HCT116 (cell line): ENCODE measurements at regions not wholly inside any gene's neighbourhood (a gene's known extent, or its start where the extent isn't known, plus 50 kb on each side); places are given as distances from the start of the nearest gene placed in this dataset.

Source experiments
- ATAC-seq: fragments of 200-7000 bp; cut with Tn5 transposase; 2 replicates; pipeline ENCODE4 v1.9.1; 2020; ENCODE audit warnings: mild to moderate bottlenecking, moderate library complexity
- BruUV-seq: library from RNA; stranded (reverse); fragments of 400-500 nt; replicated peaks from 2 replicates; lab custom pipeline; 2021; lab: Mats Ljungman, UMichigan
- CTCF ChIA-PET: fragments of 300-600 bp; sonication (Branson Sonifier 250); formaldehyde crosslinking; loops from one replicate; lab custom pipeline; 2021; ENCODE audit warnings: antibody characterized with exemption; lab: Charles Lee
- POLR2A ChIA-PET: fragments of 300-600, 350-600 bp; sonication (Branson Sonifier 250); formaldehyde crosslinking; loops from one replicate; lab custom pipeline; 2021; ENCODE audit warnings: antibody characterized with exemption; lab: Charles Lee
- RAD21 ChIA-PET, 2 experiments: fragments of 300-600 bp; sonication (Branson Sonifier 250); formaldehyde crosslinking; loops; one replicate each; lab custom pipeline; 2023; ENCODE audit warnings: low total read pairs in 2 of 2; ENCODE audit not compliant: uncharacterized antibody in 2 of 2, unreplicated experiment in 2 of 2, low non-redundant PET in 1 of 2; lab: Charles Lee
- DNase-seq: peaks from one replicate; pipeline ENCODE4 v3.0.0-alpha.2; 2010; ENCODE audit warnings: low read depth, low spot score
- H2AFZ ChIP-seq: fragments of 200-600 bp; shearing (Covaris generic), sonication (generic); 2 replicates; pipeline ENCODE4 v1.6.1; 2017; ENCODE audit warnings: low read depth, mixed run types, mixed read lengths, antibody characterized with exemption, low read length; ENCODE audit not compliant: poor library complexity, severe bottlenecking
- H3K27ac ChIP-seq: 2 replicates; pipeline ENCODE4 v1.5.1; 2012; ENCODE audit warnings: low read depth, low read length
- H3K27me3 ChIP-seq: fragments of 200-600 bp; sonication (generic); 2 replicates; pipeline ENCODE4 v1.6.1; 2016; ENCODE audit warnings: mixed run types, low read length, mixed read lengths; ENCODE audit not compliant: insufficient read depth
- H3K36me3 ChIP-seq, 2 experiments: fragments of 200-500 bp in 1 of 2; fragments of 200-600 bp in 1 of 2; sonication (Bioruptor generic) in 1 of 2; sonication (generic) in 1 of 2; 2 replicates each; pipeline versions ENCODE4 v1.5.1 to v1.6.1; 2014 to 2016; ENCODE audit warnings: low read length in 2 of 2, inconsistent platforms in 1 of 2, mixed read lengths in 1 of 2, mixed run types in 1 of 2; ENCODE audit not compliant: insufficient read depth in 2 of 2, control insufficient read depth in 1 of 2
- H3K4me1 ChIP-seq, 2 experiments: fragments of 200-600 bp in 1 of 2; sonication (generic) in 1 of 2; 2 replicates each; pipeline versions ENCODE4 v1.5.1 to v1.6.1; 2012 to 2017; ENCODE audit warnings: low read length in 2 of 2, inconsistent platforms in 1 of 2, mild to moderate bottlenecking in 1 of 2, mixed read lengths in 1 of 2, mixed run types in 1 of 2, moderate library complexity in 1 of 2; ENCODE audit not compliant: insufficient read depth in 2 of 2, control insufficient read depth in 1 of 2
- H3K4me2 ChIP-seq: fragments of 200-600 bp; sonication (generic); 2 replicates; pipeline ENCODE4 v1.6.1; 2017; ENCODE audit warnings: mixed run types, low read length, mixed read lengths
- H3K4me3 ChIP-seq, 2 experiments: fragments of 200-600 bp in 1 of 2; sonication (generic) in 1 of 2; replicated peaks in 1 of 2; 2 replicates each; pipeline ENCODE4 v1.5.1; 2011 to 2016; ENCODE audit warnings: low read length in 2 of 2, control low read depth in 1 of 2, low read depth in 1 of 2, mild to moderate bottlenecking in 1 of 2, mixed read lengths in 1 of 2, mixed run types in 1 of 2
- H3K79me2 ChIP-seq: fragments of 200-600 bp; sonication (generic); 2 replicates; pipeline ENCODE4 v1.6.1; 2017; ENCODE audit warnings: mild to moderate bottlenecking, mixed run types, low read length, moderate library complexity, mixed read lengths; ENCODE audit not compliant: insufficient read depth
- H3K9ac ChIP-seq: fragments of 200-600 bp; sonication (generic); 2 replicates; pipeline ENCODE4 v1.6.1; 2016; ENCODE audit warnings: low read length, mixed read lengths
- H3K9me2 ChIP-seq: fragments of 200-600 bp; sonication (generic), shearing (Covaris generic); 2 replicates; pipeline ENCODE4 v1.6.1; 2017; ENCODE audit warnings: mixed run types, mild to moderate bottlenecking, moderate library complexity; ENCODE audit not compliant: insufficient read depth
- H3K9me3 ChIP-seq, 2 experiments: fragments of 200-500 bp in 1 of 2; fragments of 200-600 bp in 1 of 2; sonication (Bioruptor generic) in 1 of 2; sonication (generic) in 1 of 2; 2 replicates each; pipeline ENCODE4 v1.6.1; 2014 to 2017; ENCODE audit warnings: low read length in 2 of 2, mixed read lengths in 2 of 2, inconsistent platforms in 1 of 2, low read depth in 1 of 2, mild to moderate bottlenecking in 1 of 2, mixed run types in 1 of 2, moderate library complexity in 1 of 2; ENCODE audit not compliant: control insufficient read depth in 1 of 2, insufficient read depth in 1 of 2
- H4K20me1 ChIP-seq: fragments of 200-600 bp; sonication (generic), shearing (Covaris generic); 2 replicates; pipeline ENCODE4 v1.6.1; 2017; ENCODE audit warnings: mixed run types, mild to moderate bottlenecking, moderate library complexity; ENCODE audit not compliant: insufficient read depth
- EZH2phosphoT487 ChIP-seq: fragments of 200-600 bp; IDR thresholded peaks from 2 replicates; pipeline ENCODE4 v1.6.1; 2018; ENCODE audit warnings: antibody characterized with exemption, borderline replicate concordance
- FOSL1 ChIP-seq: IDR thresholded peaks from 2 replicates; pipeline ENCODE4 v1.6.1; 2012; ENCODE audit warnings: low read depth
- MAX ChIP-seq: IDR thresholded peaks from 2 replicates; pipeline ENCODE4 v1.6.1; 2012
- POLR2A ChIP-seq: IDR thresholded peaks from 2 replicates; pipeline ENCODE4 v1.7.0; 2011; ENCODE audit warnings: borderline replicate concordance; ENCODE audit not compliant: insufficient read depth, insufficient read length; ENCODE audit errors: extremely low read depth
- SP1 ChIP-seq: IDR thresholded peaks from 2 replicates; pipeline ENCODE4 v1.6.1; 2012; ENCODE audit warnings: low read depth
- YY1 ChIP-seq: IDR thresholded peaks from 2 replicates; pipeline ENCODE4 v1.6.1; 2011; ENCODE audit warnings: low read length, low read depth, moderate library complexity, mild to moderate bottlenecking; ENCODE audit not compliant: insufficient replicate concordance; ENCODE audit errors: extremely low read depth
- ZBTB33 ChIP-seq: IDR thresholded peaks from 2 replicates; pipeline ENCODE4 v1.6.1; 2011; ENCODE audit warnings: mild to moderate bottlenecking, low read length, moderate library complexity; ENCODE audit not compliant: insufficient replicate concordance; ENCODE audit errors: extremely low read depth
- ZNF274 ChIP-seq: fragments of 200-500 bp; sonication (Bioruptor generic); IDR thresholded peaks from 2 replicates; pipeline ENCODE4 v1.6.1; 2014; ENCODE audit warnings: mild to moderate bottlenecking, low read depth, low read length, inconsistent platforms
- intact Hi-C: fragments of 100-400 bp; cut with micrococcal nuclease; formaldehyde crosslinking; loops from 2 replicates; pipeline ENCODE4 v1.10.0; 2022

GRCh38 chr1:168958562-168959289, 147.8 kb upstream of the ATP1B1 start:
- no peaks in the 10 kb centered on the region for H4K20me1 ChIP-seq
- H3K9me3 ChIP-seq = no peaks in the 10 kb centered on the region
- DNase-seq = no peak
- no peak overlapping the region for H2AFZ ChIP-seq
- intact Hi-C loops = no loop called here
- no peak overlapping the region for H3K27ac ChIP-seq
- no peak overlapping the region for H3K4me3 ChIP-seq
- no peaks in the 10 kb centered on the region for H3K79me2 ChIP-seq
- ChIA-PET RAD21 (no interaction called here), CTCF (no interaction called here), POLR2A (no interaction called here)
- H3K36me3 ChIP-seq = no peaks in the 10 kb centered on the region
- H3K4me1 ChIP-seq = no peaks in the 10 kb centered on the region
- BruUV-seq = no TSS peak
- H3K4me2 ChIP-seq = no peak overlapping the region
- H3K9me2 ChIP-seq = no peaks in the 10 kb centered on the region
- no peak overlapping the region for H3K9ac ChIP-seq
- no peak for ATAC-seq
- H3K27me3 ChIP-seq = no peaks in the 10 kb centered on the region
- TF ChIP-seq YY1 = no peak
- TF ChIP-seq POLR2A = no peak
- TF ChIP-seq FOSL1 = no peak
- TF ChIP-seq SP1 = no peak
- no peak for TF ChIP-seq EZH2phosphoT487
- TF ChIP-seq ZNF274 = no peak
- no peak for TF ChIP-seq MAX
- TF ChIP-seq ZBTB33 = no peak
